Mammary epithelial cell (primary cell): ENCODE measurements at regions not wholly inside any gene's neighbourhood (a gene's known extent, or its start where the extent isn't known, plus 50 kb on each side); places are given as distances from the start of the nearest gene placed in this dataset.
A peak's percentile ranks its signal among the peaks of the same experiment; 100 is the strongest.

Experiments used
- CTCF ChIP-seq, 2 donors: IDR thresholded peaks in 1 of 2; conservative IDR thresholded peaks in 1 of 2; 2 replicates each; pipeline ENCODE4 v1.5.1; 2011 to 2012; ENCODE audit warnings: inconsistent platforms in 2 of 2, low read length in 2 of 2, mild to moderate bottlenecking in 2 of 2, control low read depth in 1 of 2, low read depth in 1 of 2; ENCODE audit not compliant: insufficient read depth in 1 of 2; ENCODE audit errors: extremely low read depth in 1 of 2
- EZH2 ChIP-seq: IDR thresholded peaks from 2 replicates; pipeline ENCODE4 v1.6.1; 2012; ENCODE audit warnings: low read length, inconsistent platforms, borderline replicate concordance

- TF ChIP-seq CTCF (conservative IDR thresholded peaks at IDR 0.05 in 1 of 2, IDR thresholded peaks at IDR 0.05 in 1 of 2; ENCODE audit: extremely low read depth in 1 of 2, insufficient read depth in 1 of 2, low read depth in 1 of 2, low read length in 2 of 2): peak; percentile 9 to 36
- TF ChIP-seq EZH2: no peak
Measured at GRCh38 chr5:74394916-74395880, 245.3 kb downstream of the ENC1 start.
